RWPE2 (cell line): ENCODE measurements at regions not wholly inside any gene's neighbourhood (a gene's known extent, or its start where the extent isn't known, plus 50 kb on each side); places are given as distances from the start of the nearest gene placed in this dataset.

ENCODE experiments used
- ATAC-seq: fragments of 200-7000 bp; cut with Tn5 transposase; 3 replicates; pipeline ENCODE4 v1.9.1; 2021; ENCODE audit warnings: low read depth
- DNase-seq: peaks from one replicate; pipeline ENCODE4 v3.0.0-alpha.2; 2020; ENCODE audit warnings: low spot score
- H3K27ac ChIP-seq: fragments of 450-650 bp; 2 replicates; pipeline ENCODE4 v1.5.1; 2017; ENCODE audit warnings: mild to moderate bottlenecking; ENCODE audit not compliant: poor library complexity, severe bottlenecking
- H3K27me3 ChIP-seq: fragments of 250-450 bp; sonication (Bioruptor Pico); 2 replicates; pipeline ENCODE4 v1.5.1; 2021; ENCODE audit warnings: mild to moderate bottlenecking, moderate library complexity; ENCODE audit not compliant: insufficient read depth, poor library complexity, severe bottlenecking
- H3K36me3 ChIP-seq: fragments of 250-450 bp; sonication (Bioruptor Pico); 2 replicates; pipeline ENCODE4 v1.5.1; 2020; ENCODE audit warnings: low read depth, mild to moderate bottlenecking, moderate library complexity
- H3K4me1 ChIP-seq: fragments of 250-450 bp; sonication (Bioruptor Pico); 2 replicates; pipeline ENCODE4 v1.5.1; 2021; ENCODE audit warnings: mild to moderate bottlenecking, moderate library complexity; ENCODE audit not compliant: insufficient read depth, poor library complexity, severe bottlenecking
- H3K4me3 ChIP-seq: fragments of 250-450 bp; sonication (Bioruptor Pico); 2 replicates; pipeline ENCODE4 v1.5.1; 2021; ENCODE audit warnings: mild to moderate bottlenecking, moderate library complexity; ENCODE audit not compliant: severe bottlenecking
- H3K9me3 ChIP-seq: fragments of 250-450 bp; sonication (Bioruptor Pico); 2 replicates; pipeline ENCODE4 v1.5.1; 2021; ENCODE audit warnings: mild to moderate bottlenecking, moderate library complexity; ENCODE audit not compliant: severe bottlenecking
- CTCF ChIP-seq: fragments of 450-650 bp; IDR thresholded peaks from one replicate; pipeline ENCODE4 v1.5.1; 2017; ENCODE audit warnings: mild to moderate bottlenecking, moderate library complexity; ENCODE audit not compliant: poor library complexity, severe bottlenecking

GRCh38 chr12:111310076-111310870 lies 58.6 kb downstream of the PHETA1 start:
- DNase-seq (no peak), ATAC-seq (no peak)
- Histone ChIP-seq H3K27ac (no peak overlapping the region), H3K27me3 (no peaks in the 10 kb centered on the region), H3K4me3 (no peak overlapping the region), H3K9me3 (no peaks in the 10 kb centered on the region), H3K36me3 (no peaks in the 10 kb centered on the region), H3K4me1 (no peaks in the 10 kb centered on the region)
- no peak for TF ChIP-seq CTCF

- Histone ChIP-seq H3K27me3 (no peaks in the 10 kb centered on the region), H3K4me1 (no peaks in the 10 kb centered on the region), H3K27ac (no peak overlapping the region), H3K4me3 (no peak overlapping the region), H3K36me3 (no peaks in the 10 kb centered on the region), H3K9me3 (peaks cover 2% of the 10 kb centered on the region)
- DNase-seq (no peak), ATAC-seq (no peak)
- TF ChIP-seq CTCF, result no peak
Observed at GRCh38 chr12:111309584-111309983, 59.3 kb downstream of the PHETA1 start.

- DNase-seq (no peak), ATAC-seq (no peak)
- Histone ChIP-seq H3K9me3 (peaks cover 6% of the 10 kb centered on the region), H3K4me1 (no peaks in the 10 kb centered on the region), H3K36me3 (no peaks in the 10 kb centered on the region), H3K4me3 (no peak overlapping the region), H3K27ac (no peak overlapping the region), H3K27me3 (no peaks in the 10 kb centered on the region)
- no peak for TF ChIP-seq CTCF
Observed at GRCh38 chr12:111308473-111308872, 60.4 kb downstream of the PHETA1 start.

GRCh38 chr12:111304642-111305071 lies 64.2 kb downstream of the PHETA1 start:
- ATAC-seq (no peak), DNase-seq (no peak)
- TF ChIP-seq CTCF, result peak; percentile 31
- H3K27me3 ChIP-seq, result no peaks in the 10 kb centered on the region
- H3K27ac ChIP-seq, result no peak overlapping the region
- H3K4me1 ChIP-seq, result no peaks in the 10 kb centered on the region
- H3K36me3 ChIP-seq, result no peaks in the 10 kb centered on the region
- H3K4me3 ChIP-seq, result no peak overlapping the region
- H3K9me3 ChIP-seq, result peaks cover 6% of the 10 kb centered on the region

GRCh38 chr12:111303531-111303930 lies 65.4 kb downstream of the PHETA1 start:
- Histone ChIP-seq H3K36me3 (no peaks in the 10 kb centered on the region), H3K9me3 (peaks cover 6% of the 10 kb centered on the region), H3K27ac (no peak overlapping the region), H3K4me1 (no peaks in the 10 kb centered on the region), H3K4me3 (no peak overlapping the region), H3K27me3 (no peaks in the 10 kb centered on the region)
- no peak for TF ChIP-seq CTCF
- no peak for ATAC-seq
- DNase-seq, result no peak
